ENCODE measurements at regions not wholly inside any gene's neighbourhood (a gene's known extent, or its start where the extent isn't known, plus 50 kb on each side); places are given as distances from the start of the nearest gene placed in this dataset.
"Not testable (repeated sequence)": the region's sequence is repeated elsewhere in the genome, so short reads cannot be mapped to it uniquely, and the experiment has no call there.

- no peak for DNase-seq (ENCODE audit: low read depth in 3 of 3)
These were observed 211.9 kb upstream of the IRF2BP2 start for GRCh38 chr1:234821840-234822239.

GRCh38 chr1:234820597-234820996, 210.6 kb upstream of the IRF2BP2 start:
- DNase-seq (ENCODE audit: low read depth in 3 of 3) = no peak

- not testable (repeated sequence) for DNase-seq (ENCODE audit: low read depth in 3 of 3)
These were observed 209.9 kb upstream of the IRF2BP2 start for GRCh38 chr1:234819845-234820244.

GRCh38 chr1:234818040-234818387, 208.0 kb upstream of the IRF2BP2 start:
- DNase-seq (ENCODE audit: low read depth in 3 of 3) = not testable (repeated sequence)

- DNase-seq (ENCODE audit: low read depth in 3 of 3) = not testable (repeated sequence)
These were observed 207.5 kb upstream of the IRF2BP2 start for GRCh38 chr1:234817313-234818039.

GRCh38 chr1:234816864-234817263, 206.9 kb upstream of the IRF2BP2 start:
- DNase-seq (ENCODE audit: low read depth in 3 of 3) = not testable (repeated sequence)

- DNase-seq (ENCODE audit: low read depth in 3 of 3) = not testable (repeated sequence)
These were observed 206.3 kb upstream of the IRF2BP2 start for GRCh38 chr1:234816186-234816851.

GRCh38 chr1:234815295-234815815, 205.4 kb upstream of the IRF2BP2 start:
- not testable (repeated sequence) for DNase-seq (ENCODE audit: low read depth in 3 of 3)

- not testable (repeated sequence) for DNase-seq (ENCODE audit: low read depth in 3 of 3)
These were observed 204.3 kb upstream of the IRF2BP2 start for GRCh38 chr1:234814235-234814634.

- not testable (repeated sequence) for DNase-seq (ENCODE audit: low read depth in 3 of 3)
These were observed 201.8 kb upstream of the IRF2BP2 start for GRCh38 chr1:234811824-234812223.

- not testable (repeated sequence) for DNase-seq (ENCODE audit: low read depth in 3 of 3)
These were observed 200.7 kb upstream of the IRF2BP2 start for GRCh38 chr1:234810726-234811125.

GRCh38 chr1:234809854-234810245, 199.9 kb upstream of the IRF2BP2 start:
- DNase-seq (ENCODE audit: low read depth in 3 of 3) = not testable (repeated sequence)

GRCh38 chr1:234808943-234809853, 199.2 kb upstream of the IRF2BP2 start:
- not testable (repeated sequence) for DNase-seq (ENCODE audit: low read depth in 3 of 3)

- not testable (repeated sequence) for DNase-seq (ENCODE audit: low read depth in 3 of 3)
These were observed 198.5 kb upstream of the IRF2BP2 start for GRCh38 chr1:234808459-234808858.

GRCh38 chr1:234807705-234808104, 197.7 kb upstream of the IRF2BP2 start:
- DNase-seq (ENCODE audit: low read depth in 3 of 3) = not testable (repeated sequence)

GRCh38 chr1:234802586-234802985, 192.6 kb upstream of the IRF2BP2 start:
- DNase-seq (ENCODE audit: low read depth in 3 of 3) = not testable (repeated sequence)

- DNase-seq (ENCODE audit: low read depth in 3 of 3) = not testable (repeated sequence)
These were observed 191.7 kb upstream of the IRF2BP2 start for GRCh38 chr1:234801636-234802035.

GRCh38 chr1:234801147-234801546, 191.2 kb upstream of the IRF2BP2 start:
- DNase-seq (ENCODE audit: low read depth in 3 of 3) = not testable (repeated sequence)

- DNase-seq (ENCODE audit: low read depth in 3 of 3) = not testable (repeated sequence)
These were observed 190.6 kb upstream of the IRF2BP2 start for GRCh38 chr1:234800563-234800962.

GRCh38 chr1:234799021-234799689, 189.2 kb upstream of the IRF2BP2 start:
- DNase-seq (ENCODE audit: low read depth in 3 of 3) = not testable (repeated sequence)

GRCh38 chr1:234797216-234797615, 187.2 kb upstream of the IRF2BP2 start:
- not testable (repeated sequence) for DNase-seq (ENCODE audit: low read depth in 3 of 3)

Measured in stimulated activated CD4-positive, alpha-beta T cell treated with anti-CD3 and anti-CD28 coated beads, TNF-alpha, amount 100 ng/mL, for 48 hours (primary cell).